GM19395 (cell line): ENCODE measurements at regions not wholly inside any gene's neighbourhood (a gene's known extent, or its start where the extent isn't known, plus 50 kb on each side); places are given as distances from the start of the nearest gene placed in this dataset.

Experiments
- ATAC-seq: cut with Tn5 transposase; IDR thresholded peaks from one replicate; pipeline ENCODE4 v1.9.1; 2021; ENCODE audit warnings: mild to moderate bottlenecking, moderate library complexity; ENCODE audit not compliant: unreplicated experiment

DNA sequence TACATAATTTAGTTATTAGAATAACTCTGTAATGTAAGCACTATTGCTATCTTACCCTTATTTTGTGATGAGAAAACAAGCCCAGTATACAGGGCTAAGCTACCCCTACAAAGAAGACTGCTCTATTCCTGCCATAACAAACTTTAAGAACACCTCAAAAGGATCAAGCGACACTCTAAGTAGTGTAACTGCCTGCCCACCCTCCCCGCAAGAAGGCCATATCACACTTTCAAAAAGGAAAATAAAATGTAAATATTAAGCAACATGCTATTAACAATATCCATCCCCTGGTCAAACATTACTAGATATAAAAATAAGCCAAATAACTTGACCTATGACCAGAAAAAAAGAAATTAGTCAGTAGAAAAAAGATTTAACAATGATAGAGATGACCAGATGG is 741.7 kb upstream of the CNTNAP5 start:
- no peak for ATAC-seq

- no peak for ATAC-seq
Observed at GRCh38 chr2:123303731-123304130, 721.4 kb upstream of the CNTNAP5 start.
